ENCODE measurements at regions not wholly inside any gene's neighbourhood (a gene's known extent, or its start where the extent isn't known, plus 50 kb on each side); places are given as distances from the start of the nearest gene placed in this dataset.
"Not testable (repeated sequence)": the region's sequence is repeated elsewhere in the genome, so short reads cannot be mapped to it uniquely, and the experiment has no call there.

- no peak for DNase-seq (ENCODE audit: low read depth in 1 of 2, low spot score in 1 of 2)
- H3K27me3 ChIP-seq: no peaks in the 10 kb centered on the region
- H3K36me3 ChIP-seq: no peaks in the 10 kb centered on the region
- no peak overlapping the region for H3K4me3 ChIP-seq
- no peak overlapping the region for H3K27ac ChIP-seq
- TF ChIP-seq, protein P1, sequence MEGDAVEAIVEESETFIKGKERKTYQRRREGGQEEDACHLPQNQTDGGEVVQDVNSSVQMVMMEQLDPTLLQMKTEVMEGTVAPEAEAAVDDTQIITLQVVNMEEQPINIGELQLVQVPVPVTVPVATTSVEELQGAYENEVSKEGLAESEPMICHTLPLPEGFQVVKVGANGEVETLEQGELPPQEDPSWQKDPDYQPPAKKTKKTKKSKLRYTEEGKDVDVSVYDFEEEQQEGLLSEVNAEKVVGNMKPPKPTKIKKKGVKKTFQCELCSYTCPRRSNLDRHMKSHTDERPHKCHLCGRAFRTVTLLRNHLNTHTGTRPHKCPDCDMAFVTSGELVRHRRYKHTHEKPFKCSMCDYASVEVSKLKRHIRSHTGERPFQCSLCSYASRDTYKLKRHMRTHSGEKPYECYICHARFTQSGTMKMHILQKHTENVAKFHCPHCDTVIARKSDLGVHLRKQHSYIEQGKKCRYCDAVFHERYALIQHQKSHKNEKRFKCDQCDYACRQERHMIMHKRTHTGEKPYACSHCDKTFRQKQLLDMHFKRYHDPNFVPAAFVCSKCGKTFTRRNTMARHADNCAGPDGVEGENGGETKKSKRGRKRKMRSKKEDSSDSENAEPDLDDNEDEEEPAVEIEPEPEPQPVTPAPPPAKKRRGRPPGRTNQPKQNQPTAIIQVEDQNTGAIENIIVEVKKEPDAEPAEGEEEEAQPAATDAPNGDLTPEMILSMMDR (IDR thresholded peaks at IDR 0.05; ENCODE audit: low read depth, low read length): no peak
- H3K9me3 ChIP-seq (ENCODE audit: low read depth): no peaks in the 10 kb centered on the region
- H3K4me1 ChIP-seq (ENCODE audit: low read depth): no peaks in the 10 kb centered on the region
Measured at GRCh38 chr4:33980361-33980760, 2264.0 kb downstream of the ARAP2 start.

DNA sequence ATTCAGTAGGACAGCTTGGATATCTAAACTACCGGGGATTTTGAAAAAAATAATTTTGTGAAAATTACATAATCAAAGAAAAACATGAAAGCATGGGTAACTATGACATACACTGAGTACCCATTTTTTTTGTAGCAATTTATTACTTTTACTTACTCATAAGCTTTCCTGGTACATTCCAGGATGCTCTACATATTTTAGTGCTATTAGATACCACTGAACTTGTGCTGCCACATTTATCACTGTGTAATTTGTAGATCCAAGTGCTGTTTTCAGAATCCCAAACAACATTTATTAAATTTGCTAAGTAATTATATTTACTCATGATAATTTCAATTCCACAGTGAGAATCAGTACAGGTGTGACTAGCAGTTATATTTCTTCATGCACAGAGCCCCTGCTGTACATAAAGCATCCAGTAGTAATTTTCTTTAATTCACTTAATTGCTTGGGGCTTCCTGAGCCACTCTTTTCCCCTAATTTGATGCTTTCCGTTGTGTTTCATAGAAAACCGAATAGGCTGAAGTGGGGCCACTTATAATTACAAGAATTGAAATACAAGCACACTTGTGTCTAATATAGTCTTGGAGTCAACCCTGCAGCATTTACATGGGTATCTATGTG lies 2254.4 kb downstream of the ARAP2 start:
- Histone ChIP-seq H3K27ac (no peak overlapping the region), H3K4me1 (ENCODE audit: low read depth) (no peaks in the 10 kb centered on the region), H3K4me3 (no peak overlapping the region), H3K36me3 (no peaks in the 10 kb centered on the region), H3K9me3 (ENCODE audit: low read depth) (no peaks in the 10 kb centered on the region), H3K27me3 (no peaks in the 10 kb centered on the region)
- TF ChIP-seq, protein P1 (IDR thresholded peaks at IDR 0.05; ENCODE audit: low read depth, low read length): no peak
- DNase-seq (ENCODE audit: low read depth in 1 of 2, low spot score in 1 of 2): no peak

GRCh38 chr4:33996075-33996718 lies 2248.1 kb downstream of the ARAP2 start:
- TF ChIP-seq, protein P1 (IDR thresholded peaks at IDR 0.05; ENCODE audit: low read depth, low read length): no peak
- no peak overlapping the region for H3K27ac ChIP-seq
- no peak for DNase-seq (ENCODE audit: low read depth in 1 of 2, low spot score in 1 of 2)

DNA sequence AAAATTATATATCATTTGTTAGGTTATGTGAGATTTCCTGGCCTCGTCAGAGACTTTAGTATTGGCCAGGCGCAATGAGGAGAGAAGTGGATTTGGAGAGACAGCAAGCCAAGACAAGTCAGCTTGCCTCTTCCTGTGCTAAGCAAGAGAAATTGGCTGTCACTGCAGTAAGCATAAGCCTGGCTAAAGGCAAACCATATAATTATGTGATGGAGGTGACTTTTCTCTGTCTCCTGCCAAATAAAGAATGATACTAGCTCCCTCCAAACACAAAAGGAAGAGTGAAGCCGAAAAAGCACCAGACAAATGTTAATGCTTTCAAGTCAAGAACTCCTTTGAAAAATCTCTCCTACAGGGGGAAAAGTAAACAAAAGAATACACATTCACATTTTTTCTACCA lies 2246.0 kb downstream of the ARAP2 start:
- no peak for DNase-seq (ENCODE audit: low read depth in 1 of 2, low spot score in 1 of 2)
- Histone ChIP-seq H3K9me3 (ENCODE audit: low read depth) (no peaks in the 10 kb centered on the region), H3K27ac (no peak overlapping the region), H3K4me1 (ENCODE audit: low read depth) (no peaks in the 10 kb centered on the region), H3K4me3 (no peak overlapping the region), H3K27me3 (no peaks in the 10 kb centered on the region), H3K36me3 (no peaks in the 10 kb centered on the region)
- TF ChIP-seq, protein P1 (IDR thresholded peaks at IDR 0.05; ENCODE audit: low read depth, low read length): no peak

More at GRCh38 chr4:33996075-33996718, 2248.1 kb downstream of the ARAP2 start:
- Histone ChIP-seq H3K27me3 (no peaks in the 10 kb centered on the region), H3K36me3 (no peaks in the 10 kb centered on the region), H3K4me1 (ENCODE audit: low read depth) (no peaks in the 10 kb centered on the region), H3K4me3 (no peak overlapping the region), H3K9me3 (ENCODE audit: low read depth) (no peaks in the 10 kb centered on the region)

DNA sequence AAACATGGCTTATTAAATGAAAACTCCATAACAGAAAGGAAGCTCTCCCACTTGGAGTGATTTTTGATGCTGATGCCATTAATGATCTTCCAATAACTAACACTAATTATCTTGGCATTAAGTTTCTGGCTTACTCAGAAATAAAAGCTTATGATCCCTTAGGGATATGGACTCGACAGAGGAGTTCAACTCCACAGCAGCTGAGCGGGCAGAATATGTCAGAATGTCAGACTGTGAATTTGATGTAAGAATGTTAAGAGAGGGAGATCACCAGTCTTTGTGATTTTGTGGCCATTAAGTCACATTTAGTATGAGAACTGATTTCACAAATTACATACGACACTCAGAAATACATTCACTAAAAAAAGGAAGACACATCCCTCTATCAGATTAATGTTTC lies 2244.0 kb downstream of the ARAP2 start:
- no peaks in the 10 kb centered on the region for H3K36me3 ChIP-seq
- H3K4me1 ChIP-seq (ENCODE audit: low read depth): no peaks in the 10 kb centered on the region
- no peak for DNase-seq (ENCODE audit: low read depth in 1 of 2, low spot score in 1 of 2)
- H3K27ac ChIP-seq: no peak overlapping the region
- H3K27me3 ChIP-seq: no peaks in the 10 kb centered on the region
- H3K9me3 ChIP-seq (ENCODE audit: low read depth): no peaks in the 10 kb centered on the region
- TF ChIP-seq, protein P1 (IDR thresholded peaks at IDR 0.05; ENCODE audit: low read depth, low read length): no peak
- H3K4me3 ChIP-seq: no peak overlapping the region

GRCh38 chr4:34006540-34006939 lies 2237.8 kb downstream of the ARAP2 start:
- H3K4me3 ChIP-seq; H3K9me3 ChIP-seq (ENCODE audit: low read depth); H3K4me1 ChIP-seq (ENCODE audit: low read depth); H3K27ac ChIP-seq; H3K36me3 ChIP-seq; H3K27me3 ChIP-seq; DNase-seq (ENCODE audit: low read depth in 1 of 2, low spot score in 1 of 2): not testable (repeated sequence)
